HL-60 (cell line): ENCODE measurements at regions not wholly inside any gene's neighbourhood (a gene's known extent, or its start where the extent isn't known, plus 50 kb on each side); places are given as distances from the start of the nearest gene placed in this dataset.

Source experiments
- DNase-seq, 2 experiments: peaks; one replicate each; pipeline ENCODE4 v3.0.0-alpha.2; 2010 to 2020; ENCODE audit warnings: low read depth in 1 of 2, low spot score in 1 of 2
- H3K27ac ChIP-seq: fragments of 250-450 bp; sonication (Bioruptor Pico); replicated peaks from 2 replicates; pipeline ENCODE4 v1.5.1; 2020; ENCODE audit warnings: mild to moderate bottlenecking, moderate library complexity
- H3K27me3 ChIP-seq: fragments of 250-450 bp; sonication (Bioruptor Pico); 2 replicates; pipeline ENCODE4 v1.5.1; 2021; ENCODE audit warnings: mild to moderate bottlenecking, moderate library complexity; ENCODE audit not compliant: insufficient read depth, poor library complexity, severe bottlenecking
- H3K4me3 ChIP-seq: replicated peaks from 2 replicates; pipeline ENCODE4 v1.5.1; 2011; ENCODE audit warnings: mild to moderate bottlenecking, control low read depth, low read length; ENCODE audit not compliant: insufficient read depth
- CTCF ChIP-seq: IDR thresholded peaks from one replicate; pipeline ENCODE4 v1.5.1; 2011; ENCODE audit warnings: low read length, control low read depth, inconsistent platforms; ENCODE audit not compliant: insufficient read depth
- GABPA ChIP-seq: IDR thresholded peaks from 2 replicates; pipeline ENCODE4 v1.6.1; 2012; ENCODE audit warnings: low read depth
- POLR2AphosphoS5 ChIP-seq: IDR thresholded peaks from 2 replicates; pipeline ENCODE4 v1.6.1; 2012; ENCODE audit warnings: low read depth
- REST ChIP-seq: IDR thresholded peaks from 2 replicates; pipeline ENCODE4 v1.6.1; 2012; ENCODE audit warnings: low read depth; ENCODE audit not compliant: insufficient replicate concordance
- SPI1 ChIP-seq: IDR thresholded peaks from 2 replicates; pipeline ENCODE4 v1.6.1; 2012; ENCODE audit warnings: low read depth, mild to moderate bottlenecking, borderline replicate concordance

DNA sequence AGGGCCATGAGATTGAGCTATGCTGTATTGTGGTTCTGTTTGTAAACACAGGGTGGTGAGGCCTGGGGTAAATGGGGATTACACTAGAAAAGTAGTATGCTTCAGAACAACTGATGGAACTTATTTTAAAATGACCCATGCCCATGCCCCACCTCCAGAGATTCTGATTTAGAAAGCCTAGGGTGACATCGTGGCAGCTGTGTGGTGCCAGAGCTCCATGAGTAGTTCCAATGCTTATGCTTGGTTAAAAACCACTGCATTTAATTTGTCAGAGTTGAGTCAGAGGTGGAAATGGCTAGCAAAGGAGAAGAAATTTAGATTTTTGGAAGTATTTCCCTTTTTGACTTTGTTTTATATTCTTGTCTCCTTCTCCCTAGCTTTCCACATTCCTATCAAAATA, 63.4 kb upstream of the PDE5A start:
- no peaks in the 10 kb centered on the region for H3K27me3 ChIP-seq
- no peak for DNase-seq
- no peak overlapping the region for H3K27ac ChIP-seq
- no peak for TF ChIP-seq CTCF
- TF ChIP-seq POLR2AphosphoS5 = no peak
- TF ChIP-seq SPI1 = no peak
- no peak for TF ChIP-seq GABPA
- no peak for TF ChIP-seq REST
- H3K4me3 ChIP-seq = no peak overlapping the region

DNA sequence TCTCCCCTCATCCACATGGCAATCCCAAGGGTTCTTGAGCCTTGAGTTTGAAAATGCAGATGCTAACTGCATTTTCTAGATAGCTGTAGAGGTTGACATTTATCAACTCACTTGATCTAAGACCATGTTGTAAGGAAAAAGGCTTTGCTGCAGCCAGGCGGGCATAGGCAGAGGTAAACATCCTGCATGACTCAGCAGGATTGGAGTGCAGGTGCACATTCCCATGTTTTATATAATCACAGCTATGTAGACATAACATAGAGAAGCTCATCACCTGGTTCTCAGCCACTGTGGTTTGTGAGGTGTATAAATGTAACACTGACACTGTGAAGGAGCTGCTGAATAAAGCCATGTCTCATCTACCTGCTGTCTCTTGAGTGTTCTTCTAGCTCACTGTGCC, 62.3 kb upstream of the PDE5A start:
- H3K4me3 ChIP-seq = no peak overlapping the region

DNA sequence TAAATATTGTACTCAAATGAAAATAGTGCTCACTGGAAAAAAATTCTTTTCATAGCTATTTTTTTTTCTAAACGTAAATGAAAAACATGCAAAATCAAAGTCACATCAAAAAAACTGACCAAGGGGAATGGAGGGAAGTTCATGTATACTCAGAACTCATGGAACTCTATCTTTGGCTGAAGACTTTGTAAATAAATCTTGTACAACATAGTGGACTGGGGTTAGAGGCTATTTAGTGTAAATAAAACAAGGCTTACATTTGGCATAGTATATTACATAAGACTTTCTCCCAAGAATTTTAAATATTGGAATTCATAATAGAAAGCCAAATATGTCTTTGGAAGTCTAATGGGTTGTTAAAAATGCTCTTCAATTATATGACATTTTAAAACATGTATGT, 59.8 kb upstream of the PDE5A start:
- H3K4me3 ChIP-seq = no peak overlapping the region
- DNase-seq = no peak
- H3K27me3 ChIP-seq = no peaks in the 10 kb centered on the region
- no peak for TF ChIP-seq GABPA
- no peak for TF ChIP-seq SPI1
- no peak for TF ChIP-seq REST
- TF ChIP-seq CTCF = no peak
- no peak for TF ChIP-seq POLR2AphosphoS5
- H3K27ac ChIP-seq = no peak overlapping the region

More for the DNA sequence above, 62.3 kb upstream of the PDE5A start:
- H3K27ac ChIP-seq = no peak overlapping the region
- TF ChIP-seq POLR2AphosphoS5 = no peak
- no peak for TF ChIP-seq REST
- TF ChIP-seq SPI1 = no peak
- TF ChIP-seq GABPA = no peak
- no peak for TF ChIP-seq CTCF
- no peak for DNase-seq
- no peaks in the 10 kb centered on the region for H3K27me3 ChIP-seq
